ENCODE measurements at regions not wholly inside any gene's neighbourhood (a gene's known extent, or its start where the extent isn't known, plus 50 kb on each side); places are given as distances from the start of the nearest gene placed in this dataset.

DNA sequence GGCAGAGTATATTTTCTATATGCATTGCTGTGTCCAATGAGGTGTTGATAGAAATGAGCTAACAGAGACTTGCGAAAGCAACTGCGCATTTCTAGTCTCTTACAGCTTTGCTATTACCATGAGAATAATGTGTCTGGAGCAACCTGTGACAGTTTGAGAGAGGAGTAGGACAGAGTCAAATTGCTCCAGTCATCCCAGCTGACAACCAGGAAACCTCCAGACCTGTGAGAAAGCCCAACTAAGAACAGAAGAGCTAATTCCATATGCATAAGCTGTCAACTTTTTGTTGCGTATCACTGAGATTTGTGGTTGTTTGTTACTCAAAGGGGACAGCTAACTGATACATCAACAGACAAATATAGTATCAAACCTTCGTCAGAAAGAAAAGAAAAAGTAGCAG is 354.1 kb upstream of the LRRC7 start:
- WGBS: 85% methylated on average over 4 of the region's 4 CpGs
- no peak for DNase-seq (ENCODE audit: low spot score)
- no peaks in the 10 kb centered on the region for H3K9me3 ChIP-seq (ENCODE audit: control insufficient read depth in 4 of 4, low read length in 3 of 4)
- no peak overlapping the region for H3K9ac ChIP-seq (ENCODE audit: low read depth in 1 of 2, low read length in 2 of 2)
- no peak overlapping the region for H3K27ac ChIP-seq (ENCODE audit: low read depth in 1 of 2, low read length in 2 of 2)
- no peaks in the 10 kb centered on the region for H3K27me3 ChIP-seq (ENCODE audit: control insufficient read depth in 4 of 4, insufficient read depth in 4 of 4, low read length in 3 of 4)
- no peak overlapping the region for H3K4me3 ChIP-seq (ENCODE audit: low read depth in 1 of 3, low read length in 3 of 3)
- TF ChIP-seq RAD21 (IDR thresholded peaks at IDR 0.05) (no peak), HNF4A (conservative IDR thresholded peaks at IDR 0.05) (no peak), REST (IDR thresholded peaks at IDR 0.05) (no peak), NR2F2 (IDR thresholded peaks at IDR 0.05) (no peak), HNF4G (IDR thresholded peaks at IDR 0.05) (no peak), FOXA2 (IDR thresholded peaks at IDR 0.05) (no peak), FOXA1 (IDR thresholded peaks at IDR 0.05) (no peak), ZBTB33 (IDR thresholded peaks at IDR 0.05) (no peak), RXRA (IDR thresholded peaks at IDR 0.05) (no peak), YY1 (IDR thresholded peaks at IDR 0.05) (no peak), TAF1 (conservative IDR thresholded peaks at IDR 0.05) (no peak), JUND (IDR thresholded peaks at IDR 0.05) (no peak)
- TF ChIP-seq, protein P1, sequence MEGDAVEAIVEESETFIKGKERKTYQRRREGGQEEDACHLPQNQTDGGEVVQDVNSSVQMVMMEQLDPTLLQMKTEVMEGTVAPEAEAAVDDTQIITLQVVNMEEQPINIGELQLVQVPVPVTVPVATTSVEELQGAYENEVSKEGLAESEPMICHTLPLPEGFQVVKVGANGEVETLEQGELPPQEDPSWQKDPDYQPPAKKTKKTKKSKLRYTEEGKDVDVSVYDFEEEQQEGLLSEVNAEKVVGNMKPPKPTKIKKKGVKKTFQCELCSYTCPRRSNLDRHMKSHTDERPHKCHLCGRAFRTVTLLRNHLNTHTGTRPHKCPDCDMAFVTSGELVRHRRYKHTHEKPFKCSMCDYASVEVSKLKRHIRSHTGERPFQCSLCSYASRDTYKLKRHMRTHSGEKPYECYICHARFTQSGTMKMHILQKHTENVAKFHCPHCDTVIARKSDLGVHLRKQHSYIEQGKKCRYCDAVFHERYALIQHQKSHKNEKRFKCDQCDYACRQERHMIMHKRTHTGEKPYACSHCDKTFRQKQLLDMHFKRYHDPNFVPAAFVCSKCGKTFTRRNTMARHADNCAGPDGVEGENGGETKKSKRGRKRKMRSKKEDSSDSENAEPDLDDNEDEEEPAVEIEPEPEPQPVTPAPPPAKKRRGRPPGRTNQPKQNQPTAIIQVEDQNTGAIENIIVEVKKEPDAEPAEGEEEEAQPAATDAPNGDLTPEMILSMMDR (IDR thresholded peaks at IDR 0.05; ENCODE audit: low read depth, low read length, missing input control): no peak
- TF ChIP-seq, protein P2, sequence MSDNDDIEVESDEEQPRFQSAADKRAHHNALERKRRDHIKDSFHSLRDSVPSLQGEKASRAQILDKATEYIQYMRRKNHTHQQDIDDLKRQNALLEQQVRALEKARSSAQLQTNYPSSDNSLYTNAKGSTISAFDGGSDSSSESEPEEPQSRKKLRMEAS (IDR thresholded peaks at IDR 0.05): no peak
- H3K4me1 ChIP-seq (ENCODE audit: control insufficient read depth in 4 of 4, insufficient read depth in 4 of 4, low read length in 3 of 4): no peaks in the 10 kb centered on the region
- no peaks in the 10 kb centered on the region for H3K36me3 ChIP-seq (ENCODE audit: control insufficient read depth in 4 of 4, insufficient read depth in 3 of 4, low read depth in 1 of 4, low read length in 3 of 4)

DNA sequence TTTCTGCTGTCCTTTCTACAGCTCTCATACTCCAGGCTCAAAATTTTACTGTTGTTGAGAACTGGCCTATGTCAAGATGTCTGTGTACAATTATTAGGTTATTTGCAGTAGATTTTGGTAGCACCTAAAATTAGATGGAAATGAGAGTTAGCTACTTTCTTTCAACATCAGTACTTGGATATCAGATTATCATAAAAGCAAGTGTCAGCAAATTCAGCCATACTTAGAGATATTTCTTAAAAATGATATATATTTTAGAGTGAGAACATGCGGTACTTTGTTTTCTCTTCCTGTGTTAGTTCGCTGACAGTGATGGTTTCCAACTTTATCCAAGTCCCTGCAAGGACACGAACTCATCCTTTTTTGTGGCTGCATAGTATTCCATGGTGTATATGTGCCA is 351.8 kb upstream of the LRRC7 start:
- H3K27me3 ChIP-seq (ENCODE audit: control insufficient read depth in 4 of 4, insufficient read depth in 4 of 4, low read length in 3 of 4): no peaks in the 10 kb centered on the region
- H3K4me3 ChIP-seq (ENCODE audit: low read depth in 1 of 3, low read length in 3 of 3): no peak overlapping the region
- no peaks in the 10 kb centered on the region for H3K4me1 ChIP-seq (ENCODE audit: control insufficient read depth in 4 of 4, insufficient read depth in 4 of 4, low read length in 3 of 4)
- no peak for DNase-seq (ENCODE audit: low spot score)
- WGBS: 89% methylated on average over 3 of the region's 3 CpGs
- H3K27ac ChIP-seq (ENCODE audit: low read depth in 1 of 2, low read length in 2 of 2): no peak overlapping the region
- no peak overlapping the region for H3K9ac ChIP-seq (ENCODE audit: low read depth in 1 of 2, low read length in 2 of 2)
- no peaks in the 10 kb centered on the region for H3K9me3 ChIP-seq (ENCODE audit: control insufficient read depth in 4 of 4, low read length in 3 of 4)
- H3K36me3 ChIP-seq (ENCODE audit: control insufficient read depth in 4 of 4, insufficient read depth in 3 of 4, low read depth in 1 of 4, low read length in 3 of 4): no peaks in the 10 kb centered on the region
- TF ChIP-seq RXRA (IDR thresholded peaks at IDR 0.05): no peak
- no peak for TF ChIP-seq EGR1 (IDR thresholded peaks at IDR 0.05; ENCODE audit: low read depth in 2 of 2)
- TF ChIP-seq ZBTB33 (IDR thresholded peaks at IDR 0.05): no peak
- no peak for TF ChIP-seq TAF1 (conservative IDR thresholded peaks at IDR 0.05)
- no peak for TF ChIP-seq FOXA1 (IDR thresholded peaks at IDR 0.05)
- TF ChIP-seq NR2F2 (IDR thresholded peaks at IDR 0.05): no peak
- no peak for TF ChIP-seq GABPA (IDR thresholded peaks at IDR 0.05 in 1 of 2, conservative IDR thresholded peaks at IDR 0.05 in 1 of 2)
- TF ChIP-seq JUND (IDR thresholded peaks at IDR 0.05): no peak
- no peak for TF ChIP-seq YY1 (IDR thresholded peaks at IDR 0.05)
- TF ChIP-seq HNF4A (conservative IDR thresholded peaks at IDR 0.05): no peak
- TF ChIP-seq RAD21 (IDR thresholded peaks at IDR 0.05): no peak
- no peak for TF ChIP-seq HNF4G (IDR thresholded peaks at IDR 0.05)
- TF ChIP-seq ATF3 (IDR thresholded peaks at IDR 0.05): no peak
- no peak for TF ChIP-seq REST (IDR thresholded peaks at IDR 0.05)
- no peak for TF ChIP-seq FOXA2 (IDR thresholded peaks at IDR 0.05)
- TF ChIP-seq SP1 (IDR thresholded peaks at IDR 0.05): no peak
